ENCODE measurements at regions not wholly inside any gene's neighbourhood (a gene's known extent, or its start where the extent isn't known, plus 50 kb on each side); places are given as distances from the start of the nearest gene placed in this dataset.

DNA sequence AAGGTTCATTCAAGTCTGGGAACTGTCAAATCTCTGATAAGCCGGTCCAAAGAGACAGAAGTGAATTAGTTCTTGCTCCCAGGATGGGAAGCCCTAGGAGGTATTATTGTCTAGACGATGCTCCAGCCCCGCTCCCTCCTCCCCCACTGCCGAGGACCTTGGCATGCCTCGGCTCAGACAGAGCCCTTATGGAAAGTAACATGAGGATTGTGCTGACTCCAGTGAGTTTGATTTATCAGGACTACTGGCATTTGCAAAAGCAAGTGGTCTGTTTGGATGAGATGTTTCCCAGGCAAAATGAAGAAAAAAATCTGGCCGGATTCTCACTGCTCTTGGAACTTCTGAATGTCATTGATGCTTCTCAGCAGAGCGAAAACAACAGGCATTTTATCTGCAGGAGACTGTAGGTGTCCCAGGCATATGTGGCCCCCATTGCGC, 341.0 kb downstream of the ETS1 start:
- Histone ChIP-seq H3K4me3 (no peak overlapping the region), H3K36me3 (no peaks in the 10 kb centered on the region), H3K4me1 (peaks cover 0 to 8% (median 2%) of the 10 kb centered on the region in 4 donors), H3K27me3 (no peaks in the 10 kb centered on the region), H3K27ac (replicated peaks in 1 of 4) (no peak overlapping the region), H3K9me3 (no peaks in the 10 kb centered on the region)
- peak; percentile 77 for DNase-seq (ENCODE audit: extremely low spot score)
- intact Hi-C loops (cut with DNase I), result no loop called here
- WGBS, result 49% methylated on average over 8 of the region's 8 CpGs
- TF ChIP-seq POLR2AphosphoS5 (IDR thresholded peaks at IDR 0.05) (no peak), EP300 (IDR thresholded peaks at IDR 0.05) (no peak), POLR2A (IDR thresholded peaks at IDR 0.05; ENCODE audit: low read depth) (no peak)
- TF ChIP-seq, protein P1, sequence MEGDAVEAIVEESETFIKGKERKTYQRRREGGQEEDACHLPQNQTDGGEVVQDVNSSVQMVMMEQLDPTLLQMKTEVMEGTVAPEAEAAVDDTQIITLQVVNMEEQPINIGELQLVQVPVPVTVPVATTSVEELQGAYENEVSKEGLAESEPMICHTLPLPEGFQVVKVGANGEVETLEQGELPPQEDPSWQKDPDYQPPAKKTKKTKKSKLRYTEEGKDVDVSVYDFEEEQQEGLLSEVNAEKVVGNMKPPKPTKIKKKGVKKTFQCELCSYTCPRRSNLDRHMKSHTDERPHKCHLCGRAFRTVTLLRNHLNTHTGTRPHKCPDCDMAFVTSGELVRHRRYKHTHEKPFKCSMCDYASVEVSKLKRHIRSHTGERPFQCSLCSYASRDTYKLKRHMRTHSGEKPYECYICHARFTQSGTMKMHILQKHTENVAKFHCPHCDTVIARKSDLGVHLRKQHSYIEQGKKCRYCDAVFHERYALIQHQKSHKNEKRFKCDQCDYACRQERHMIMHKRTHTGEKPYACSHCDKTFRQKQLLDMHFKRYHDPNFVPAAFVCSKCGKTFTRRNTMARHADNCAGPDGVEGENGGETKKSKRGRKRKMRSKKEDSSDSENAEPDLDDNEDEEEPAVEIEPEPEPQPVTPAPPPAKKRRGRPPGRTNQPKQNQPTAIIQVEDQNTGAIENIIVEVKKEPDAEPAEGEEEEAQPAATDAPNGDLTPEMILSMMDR (IDR thresholded peaks at IDR 0.05), result no peak

DNA sequence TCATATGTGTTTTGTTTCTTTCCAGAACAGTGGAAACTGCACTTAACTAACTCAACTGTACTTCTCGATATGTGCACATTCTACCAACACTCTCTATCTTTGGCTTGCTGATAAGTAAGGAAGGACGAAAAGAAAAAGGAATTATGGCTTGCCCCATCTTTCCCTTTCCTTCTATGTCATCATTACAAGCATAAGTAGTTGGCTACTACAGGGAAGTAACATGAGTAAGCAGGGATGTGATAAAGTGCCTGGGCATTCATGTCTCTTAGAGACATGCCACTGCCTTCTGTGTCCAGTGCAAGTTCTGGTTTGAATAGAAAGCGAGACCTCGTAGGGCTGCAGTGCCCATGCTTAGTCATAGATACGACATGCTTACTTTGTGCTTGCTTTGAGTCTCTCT, 342.5 kb downstream of the ETS1 start:
- Histone ChIP-seq H3K27ac (replicated peaks in 1 of 4) (no peak overlapping the region), H3K36me3 (no peaks in the 10 kb centered on the region), H3K27me3 (no peaks in the 10 kb centered on the region), H3K9me3 (no peaks in the 10 kb centered on the region), H3K4me3 (no peak overlapping the region), H3K4me1 (peaks cover 0 to 8% (median 2%) of the 10 kb centered on the region in 4 donors)
- WGBS, result 97% methylated on average over 5 of the region's 5 CpGs
- TF ChIP-seq EP300 (IDR thresholded peaks at IDR 0.05) (no peak), POLR2A (IDR thresholded peaks at IDR 0.05; ENCODE audit: low read depth) (no peak), POLR2AphosphoS5 (IDR thresholded peaks at IDR 0.05) (no peak)
- TF ChIP-seq, protein P1 (IDR thresholded peaks at IDR 0.05), result no peak
- peak; percentile 29 for DNase-seq (ENCODE audit: extremely low spot score)
- intact Hi-C loops (cut with DNase I), result no loop called here

DNA sequence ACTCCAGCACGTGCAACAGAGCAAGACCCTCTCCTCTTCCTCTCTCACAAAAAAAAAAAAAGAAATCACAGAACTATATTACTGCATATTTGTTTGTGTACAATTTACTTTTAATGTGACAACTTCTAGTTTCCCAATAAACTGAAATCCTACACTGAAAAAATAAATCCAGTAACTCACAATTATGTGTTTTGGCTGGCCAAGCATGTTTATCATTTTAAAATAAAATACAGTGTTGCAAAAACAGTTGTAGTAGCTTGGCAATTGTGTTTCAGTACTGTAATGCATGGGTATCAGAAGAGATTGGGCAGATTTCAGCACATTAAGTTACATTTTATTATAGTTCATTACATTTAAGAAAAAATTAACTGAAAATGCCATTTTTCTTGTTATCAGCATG, 344.9 kb downstream of the ETS1 start:
- peaks cover 0 to 8% (median 2%) of the 10 kb centered on the region in 4 donors for H3K4me1 ChIP-seq
- intact Hi-C loops (cut with DNase I), result no loop called here
- 100% methylated on average over 1 of the region's 1 CpG for WGBS
- TF ChIP-seq, protein P1 (IDR thresholded peaks at IDR 0.05), result no peak
- TF ChIP-seq POLR2A (IDR thresholded peaks at IDR 0.05; ENCODE audit: low read depth) (no peak), EP300 (IDR thresholded peaks at IDR 0.05) (no peak), POLR2AphosphoS5 (IDR thresholded peaks at IDR 0.05) (no peak)
- H3K27ac ChIP-seq (replicated peaks in 1 of 4), result no peak overlapping the region
- H3K27me3 ChIP-seq, result no peaks in the 10 kb centered on the region
- DNase-seq (ENCODE audit: extremely low spot score), result no peak
- H3K9me3 ChIP-seq, result no peaks in the 10 kb centered on the region
- H3K36me3 ChIP-seq, result no peaks in the 10 kb centered on the region
- H3K4me3 ChIP-seq, result no peak overlapping the region

DNA sequence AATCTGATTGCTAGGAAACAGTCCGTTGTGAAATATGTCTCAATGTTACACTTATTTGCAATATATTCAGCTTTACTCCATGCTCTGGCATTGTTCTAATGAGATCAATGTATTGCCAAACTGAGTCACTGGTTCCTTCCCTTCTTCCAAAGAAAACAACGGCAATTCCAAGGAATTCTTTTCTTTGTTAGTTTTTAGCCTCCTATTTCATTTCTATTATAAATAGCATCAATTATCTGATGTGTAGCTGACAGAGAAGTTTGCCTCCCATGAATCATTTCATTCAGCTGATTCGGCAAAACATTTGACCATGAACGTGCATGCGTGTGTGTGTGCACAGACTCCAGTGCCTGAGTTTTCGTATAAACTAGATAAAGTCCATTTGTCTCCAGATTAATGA, 346.8 kb downstream of the ETS1 start:
- TF ChIP-seq, protein P1 (IDR thresholded peaks at IDR 0.05), result no peak
- no peak for TF ChIP-seq POLR2A (IDR thresholded peaks at IDR 0.05; ENCODE audit: low read depth)
- no peak for TF ChIP-seq POLR2AphosphoS5 (IDR thresholded peaks at IDR 0.05)
- no peak for TF ChIP-seq EP300 (IDR thresholded peaks at IDR 0.05)
- Histone ChIP-seq H3K27ac (replicated peaks in 1 of 4) (no peak overlapping the region), H3K4me1 (peaks cover 0 to 10% (median 9%) of the 10 kb centered on the region in 4 donors), H3K4me3 (no peak overlapping the region), H3K27me3 (no peaks in the 10 kb centered on the region), H3K9me3 (no peaks in the 10 kb centered on the region), H3K36me3 (no peaks in the 10 kb centered on the region)
- intact Hi-C loops (cut with DNase I), result no loop called here
- DNase-seq (ENCODE audit: extremely low spot score), result no peak
- WGBS, result 59% methylated on average over 6 of the region's 6 CpGs

DNA sequence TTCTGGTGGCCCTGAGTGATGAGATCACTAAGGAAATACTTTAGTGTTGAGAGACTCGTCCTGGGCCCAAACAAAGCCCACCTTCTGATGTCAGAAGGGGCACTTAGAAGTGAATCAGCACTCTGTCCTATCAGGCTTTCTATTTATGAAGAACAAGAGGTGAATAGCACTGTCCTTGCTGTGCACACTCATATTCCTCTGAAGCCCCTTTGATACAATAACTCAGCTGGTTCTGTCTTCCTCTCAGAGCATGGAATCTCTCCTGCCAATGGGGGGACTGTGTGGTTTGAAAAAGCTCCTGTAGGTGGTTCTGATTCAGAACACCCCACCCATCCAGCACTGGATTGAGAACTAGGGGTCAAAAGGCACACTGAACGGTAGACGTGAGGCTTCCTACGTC, 348.1 kb downstream of the ETS1 start:
- no peak overlapping the region for H3K4me3 ChIP-seq
- H3K36me3 ChIP-seq, result no peaks in the 10 kb centered on the region
- H3K27ac ChIP-seq (replicated peaks in 1 of 4), result no peak overlapping the region
- TF ChIP-seq POLR2A (IDR thresholded peaks at IDR 0.05; ENCODE audit: low read depth) (no peak), POLR2AphosphoS5 (IDR thresholded peaks at IDR 0.05) (no peak), EP300 (IDR thresholded peaks at IDR 0.05) (no peak)
- TF ChIP-seq, protein P1 (IDR thresholded peaks at IDR 0.05), result no peak
- peaks cover 0 to 23% (median 21%) of the 10 kb centered on the region in 4 donors for H3K4me1 ChIP-seq
- WGBS, result 93% methylated on average over 4 of the region's 4 CpGs
- no peaks in the 10 kb centered on the region for H3K9me3 ChIP-seq
- intact Hi-C loops (cut with DNase I), result no loop called here
- no peak for DNase-seq (ENCODE audit: extremely low spot score)
- no peaks in the 10 kb centered on the region for H3K27me3 ChIP-seq
